Activated CD4-positive, alpha-beta T cell treated with anti-CD3 and anti-CD28 coated beads for 48 hours (primary cell): ENCODE measurements at regions not wholly inside any gene's neighbourhood (a gene's known extent, or its start where the extent isn't known, plus 50 kb on each side); places are given as distances from the start of the nearest gene placed in this dataset.

Experiments used
- DNase-seq: peaks from one replicate; pipeline ENCODE4 v3.0.0-alpha.2; 2020

DNA sequence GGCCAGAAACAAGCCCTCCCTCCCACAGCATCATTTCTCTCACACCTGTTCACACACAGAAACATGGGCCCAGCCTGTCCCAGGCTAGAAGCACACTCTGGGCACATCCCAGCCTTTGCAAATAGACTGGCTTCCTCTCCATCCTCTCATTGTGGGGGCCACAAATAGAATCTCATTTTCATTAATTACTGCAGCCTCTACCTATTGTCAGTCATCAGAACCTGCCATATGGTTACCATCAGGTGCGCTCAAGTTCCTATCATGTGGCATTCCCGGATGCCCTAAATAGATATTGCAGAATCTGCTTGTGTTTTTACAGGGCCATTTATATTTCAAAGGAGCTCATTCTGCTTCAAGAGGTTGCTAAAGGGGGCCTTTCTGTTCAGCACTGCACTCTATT is 460.7 kb downstream of the BCL11A start:
- DNase-seq = no peak

DNA sequence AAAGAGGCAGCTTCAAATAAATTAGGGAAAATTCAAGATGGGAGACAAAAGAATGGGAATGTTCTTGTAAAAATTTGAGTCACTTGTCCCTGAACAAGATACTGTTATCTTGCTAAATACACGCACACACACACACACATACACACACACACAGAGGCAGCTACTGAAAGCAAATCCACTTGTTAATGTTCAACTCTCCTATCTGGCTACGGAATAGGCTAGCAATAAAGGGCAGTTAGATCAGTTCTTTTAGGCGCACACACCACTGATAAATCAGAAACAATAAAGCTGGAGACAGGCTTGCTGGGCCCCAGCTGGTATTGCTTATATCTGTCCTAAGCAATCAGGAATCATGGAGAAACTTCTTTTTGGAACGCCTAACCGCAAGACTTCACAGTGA is 461.6 kb downstream of the BCL11A start:
- DNase-seq = no peak

DNA sequence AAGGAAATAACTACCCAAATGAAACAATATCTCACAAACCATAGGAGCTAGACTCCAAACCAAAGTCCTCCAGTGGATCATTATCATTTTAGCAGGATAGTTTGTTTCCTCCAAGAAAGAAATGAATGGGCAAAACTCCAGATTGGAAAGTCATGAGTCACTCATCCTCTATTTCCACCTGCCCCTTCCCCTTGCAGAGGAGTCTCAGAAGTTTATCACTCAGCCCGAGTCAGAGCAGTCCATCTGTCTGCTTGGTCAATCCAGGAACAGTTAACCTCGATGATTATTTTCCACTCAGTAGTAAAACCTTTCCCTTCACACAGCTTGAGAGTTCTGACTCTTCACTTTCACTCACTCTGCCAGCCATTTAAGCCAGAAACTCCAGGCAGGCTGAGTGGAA is 462.2 kb downstream of the BCL11A start:
- no peak for DNase-seq

- DNase-seq = no peak
Observed at GRCh38 chr2:60079562-60079961, 473.9 kb downstream of the BCL11A start.

- no peak for DNase-seq
Observed at GRCh38 chr2:60075048-60075447, 478.4 kb downstream of the BCL11A start.

- DNase-seq = no peak
Observed at GRCh38 chr2:60073201-60073600, 480.3 kb downstream of the BCL11A start.

- DNase-seq = no peak
Observed at GRCh38 chr2:60072609-60073008, 480.8 kb downstream of the BCL11A start.

GRCh38 chr2:60071490-60071831 is 482.0 kb downstream of the BCL11A start:
- DNase-seq = no peak

- no peak for DNase-seq
Observed at GRCh38 chr2:60070736-60071489, 482.5 kb downstream of the BCL11A start.

DNA sequence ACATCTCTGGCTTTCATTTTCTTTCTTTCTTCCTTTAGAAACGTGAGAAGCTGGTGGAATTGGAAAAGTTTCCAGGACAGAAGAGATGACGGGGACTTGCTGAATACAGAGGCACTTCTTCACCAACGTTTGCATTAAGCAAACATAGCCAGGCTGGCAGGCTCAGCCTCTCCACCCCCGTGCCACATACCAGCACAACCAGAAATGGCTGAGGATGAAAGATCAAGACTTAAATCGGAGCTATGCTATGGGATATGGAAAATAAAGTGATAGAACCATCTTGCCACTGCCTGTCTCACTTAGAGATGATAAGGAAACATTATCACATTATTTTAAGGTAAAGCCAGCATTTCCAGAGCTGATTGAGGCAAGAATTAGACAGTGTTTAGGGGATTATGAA is 483.3 kb downstream of the BCL11A start:
- DNase-seq = no peak

- DNase-seq = no peak
Observed at GRCh38 chr2:60068755-60069154, 484.7 kb downstream of the BCL11A start.

DNA sequence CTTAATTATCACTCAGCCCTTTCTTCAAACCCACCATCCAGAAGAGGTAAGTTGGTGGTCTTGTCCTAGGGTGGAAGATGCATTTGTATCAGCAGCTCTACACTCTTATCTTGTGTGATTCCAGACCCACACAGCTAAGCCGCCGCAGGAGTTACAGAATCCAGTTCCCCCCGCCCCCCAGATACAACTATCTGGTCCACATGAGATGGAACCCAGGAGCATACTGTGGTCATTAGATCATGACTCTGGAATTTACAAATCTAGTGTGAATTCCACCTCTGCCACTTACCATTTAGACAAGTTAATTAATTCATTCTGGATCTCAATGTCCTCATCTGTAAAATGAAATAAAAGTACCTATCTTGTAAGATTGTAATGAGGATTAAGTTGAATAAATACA is 486.4 kb downstream of the BCL11A start:
- DNase-seq = no peak

- no peak for DNase-seq
Observed at GRCh38 chr2:60066096-60066839, 487.2 kb downstream of the BCL11A start.

DNA sequence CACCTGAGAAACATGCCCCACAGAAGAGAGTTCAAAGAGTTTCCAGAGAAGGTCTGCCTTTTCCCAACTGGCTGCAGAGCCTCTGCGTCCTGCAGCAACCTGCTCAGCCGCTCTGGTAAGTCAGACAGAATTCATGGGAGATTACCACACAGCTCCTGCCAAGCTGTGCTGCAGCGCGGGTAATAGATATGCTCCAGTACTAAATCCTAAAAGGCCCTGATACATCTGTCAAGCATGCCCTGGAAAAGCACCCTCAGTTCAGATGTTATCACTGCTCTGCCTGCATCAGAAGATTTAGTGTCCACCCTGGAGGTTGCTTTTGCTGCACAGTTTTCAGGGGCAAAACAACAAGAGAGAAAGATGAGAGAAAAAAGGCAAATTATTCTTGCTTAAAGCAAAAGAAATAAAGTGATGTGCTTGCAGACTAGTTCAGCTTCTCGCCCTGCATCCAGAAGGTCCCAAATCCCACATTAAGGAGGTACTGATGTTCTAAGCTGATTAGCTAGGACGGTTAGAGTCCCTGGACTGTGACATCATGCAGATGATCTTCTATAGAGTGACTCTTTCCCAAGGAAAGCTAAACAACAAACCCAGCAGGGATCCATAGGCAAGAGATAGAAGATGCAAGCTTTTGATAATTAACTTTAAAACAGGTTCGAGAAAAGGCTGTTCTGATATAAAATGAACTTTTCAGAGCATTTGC is 488.6 kb downstream of the BCL11A start:
- no peak for DNase-seq

- DNase-seq = no peak
Observed at GRCh38 chr2:60058781-60059180, 494.7 kb downstream of the BCL11A start.

- no peak for DNase-seq
Observed at GRCh38 chr2:60054571-60055340, 498.7 kb downstream of the BCL11A start.

DNA sequence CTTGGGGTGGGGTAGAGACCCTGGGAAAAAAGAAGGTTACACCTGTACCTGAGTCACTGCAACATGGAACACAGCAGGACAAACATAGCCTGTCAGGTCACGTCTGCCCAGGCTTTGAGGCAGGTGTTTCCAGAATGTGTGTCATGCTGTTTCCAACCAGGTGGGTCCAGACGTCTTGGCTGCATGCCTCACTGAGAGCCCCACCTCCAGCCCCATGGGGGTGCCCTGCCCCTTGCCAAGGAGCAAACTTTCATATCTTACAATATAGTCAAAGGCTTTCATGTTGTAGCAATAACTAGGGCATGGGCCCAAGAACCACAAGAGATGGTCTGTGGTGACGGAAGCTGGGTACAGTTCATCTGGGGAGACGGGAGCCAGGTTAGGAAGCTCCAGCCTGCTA is 499.7 kb downstream of the BCL11A start:
- DNase-seq = no peak

DNA sequence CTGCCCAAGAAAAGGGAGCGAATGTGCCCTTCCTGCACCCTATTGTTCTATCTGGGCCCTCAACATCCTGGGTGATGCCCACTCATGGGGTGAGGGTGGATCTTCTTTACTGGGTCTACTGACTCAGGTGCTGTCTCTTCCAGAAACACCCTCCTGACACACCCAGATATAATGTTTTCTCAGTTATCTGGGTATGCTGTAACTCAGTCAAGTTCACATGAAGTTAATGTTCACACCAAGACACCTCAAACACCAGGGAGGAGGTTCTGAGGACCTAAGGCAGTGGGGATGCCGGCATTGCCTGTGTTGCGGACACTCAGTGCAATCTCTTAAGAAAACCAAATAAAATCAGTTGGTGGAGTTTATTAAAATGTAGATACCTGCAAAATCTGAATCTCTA is 500.9 kb downstream of the BCL11A start:
- no peak for DNase-seq

GRCh38 chr2:60051991-60052390 is 501.5 kb downstream of the BCL11A start:
- DNase-seq = no peak

GRCh38 chr2:60047944-60048525 is 505.4 kb downstream of the BCL11A start:
- no peak for DNase-seq

- DNase-seq = no peak
Observed at GRCh38 chr2:60047347-60047746, 506.1 kb downstream of the BCL11A start.

DNA sequence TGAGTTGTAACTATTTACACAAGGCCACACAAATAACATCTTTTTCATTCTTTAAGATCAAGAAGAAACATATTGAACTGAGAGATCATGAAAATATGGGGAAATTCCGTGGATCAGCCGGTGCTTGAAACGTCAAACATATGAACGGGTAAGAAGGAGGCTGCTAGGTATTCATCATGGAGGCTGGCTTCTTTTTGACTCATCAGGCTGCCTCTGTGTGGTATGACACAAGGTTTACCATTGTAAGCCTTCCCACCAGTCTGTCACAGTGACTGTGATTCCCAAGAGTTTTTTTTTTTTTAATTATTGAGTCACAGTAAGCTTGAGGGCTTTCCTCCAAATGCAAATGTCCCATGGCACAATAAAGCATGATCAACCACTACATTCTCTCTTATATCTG is 506.9 kb downstream of the BCL11A start:
- DNase-seq = no peak

DNA sequence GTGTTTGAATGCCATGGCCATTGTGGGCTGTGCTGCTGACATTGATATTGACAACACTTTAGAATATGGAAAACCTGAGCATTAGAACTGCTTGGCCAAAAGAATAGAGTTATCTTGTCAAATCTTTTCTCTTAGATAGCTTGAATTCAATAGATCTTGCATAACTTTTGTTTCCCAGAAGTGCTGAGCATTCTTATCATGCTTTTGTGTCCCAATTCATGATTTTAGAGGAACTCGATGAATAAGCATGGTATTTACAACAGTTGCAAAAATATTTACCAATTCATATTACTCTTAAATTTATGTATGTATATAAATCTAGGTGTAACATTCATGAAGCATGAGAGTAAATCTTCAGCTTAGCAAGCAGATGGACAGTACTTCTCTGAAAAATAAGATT is 508.0 kb downstream of the BCL11A start:
- DNase-seq = no peak
